Fibroblast of lung (primary cell): ENCODE measurements at regions not wholly inside any gene's neighbourhood (a gene's known extent, or its start where the extent isn't known, plus 50 kb on each side); places are given as distances from the start of the nearest gene placed in this dataset.

ENCODE experiments used
- DNase-seq, 2 donors: peaks; one replicate each; pipeline versions ENCODE4 v3.0.0 to v3.0.0-alpha.2; 2010; ENCODE audit warnings: low read depth in 2 of 2
- H2AFZ ChIP-seq: 2 replicates; pipeline ENCODE4 v1.5.1; 2012; ENCODE audit warnings: low read length, control low read depth, inconsistent platforms
- H3K27ac ChIP-seq: 2 replicates; pipeline ENCODE4 v1.5.1; 2011; ENCODE audit warnings: low read length, control low read depth; ENCODE audit not compliant: insufficient read depth
- H3K27me3 ChIP-seq: 2 replicates; pipeline ENCODE4 v1.5.1; 2011; ENCODE audit warnings: mild to moderate bottlenecking, low read length; ENCODE audit not compliant: control insufficient read depth, insufficient read depth
- H3K36me3 ChIP-seq: 2 replicates; pipeline ENCODE4 v1.5.1; 2011; ENCODE audit warnings: low read length; ENCODE audit not compliant: control insufficient read depth, insufficient read depth
- H3K4me1 ChIP-seq: 2 replicates; pipeline ENCODE4 v1.5.1; 2011; ENCODE audit warnings: low read length; ENCODE audit not compliant: control insufficient read depth, insufficient read depth; ENCODE audit errors: extremely low read depth
- H3K4me2 ChIP-seq: 2 replicates; pipeline ENCODE4 v1.5.1; 2011; ENCODE audit warnings: low read length, control low read depth; ENCODE audit not compliant: insufficient read depth; ENCODE audit errors: extremely low read depth
- H3K4me3 ChIP-seq, 4 experiments: fragments of 200-600 bp in 1 of 4; sonication (generic) in 1 of 4; replicated peaks in 1 of 4; 2 replicates each; pipeline ENCODE4 v1.5.1; 2011 to 2016; ENCODE audit warnings: low read length in 4 of 4, low read depth in 3 of 4, mild to moderate bottlenecking in 3 of 4, control low read depth in 2 of 4, inconsistent platforms in 1 of 4, mixed read lengths in 1 of 4; ENCODE audit not compliant: insufficient read depth in 1 of 4; ENCODE audit errors: control extremely low read depth in 1 of 4
- H3K79me2 ChIP-seq: 2 replicates; pipeline ENCODE4 v1.5.1; 2012; ENCODE audit warnings: mild to moderate bottlenecking, low read length, inconsistent platforms; ENCODE audit not compliant: control insufficient read depth, insufficient read depth
- H3K9ac ChIP-seq: 2 replicates; pipeline ENCODE4 v1.5.1; 2011; ENCODE audit warnings: mild to moderate bottlenecking, low read length, control low read depth; ENCODE audit not compliant: insufficient read depth
- H3K9me3 ChIP-seq: 2 replicates; pipeline ENCODE4 v1.5.1; 2012; ENCODE audit warnings: low read depth, low read length; ENCODE audit not compliant: control insufficient read depth, insufficient read depth
- H4K20me1 ChIP-seq: 2 replicates; pipeline ENCODE4 v1.5.1; 2011; ENCODE audit warnings: low read length; ENCODE audit not compliant: control insufficient read depth, insufficient read depth; ENCODE audit errors: extremely low read depth
- CTCF ChIP-seq, 2 donors: IDR thresholded peaks in 1 of 2; conservative IDR thresholded peaks in 1 of 2; 1 replicate in 1 of 2; 2 replicates in 1 of 2; pipeline ENCODE4 v1.5.1; 2011 to 2012; ENCODE audit warnings: low read length in 2 of 2, control low read depth in 1 of 2, inconsistent platforms in 1 of 2, low read depth in 1 of 2, mild to moderate bottlenecking in 1 of 2
- EZH2 ChIP-seq: IDR thresholded peaks from 2 replicates; pipeline ENCODE4 v1.5.1; 2012; ENCODE audit warnings: low read length, control low read depth, mild to moderate bottlenecking; ENCODE audit errors: missing control alignments

- H3K36me3 ChIP-seq: no peaks in the 10 kb centered on the region
These were observed 386.1 kb downstream of the SOCS6 start for GRCh38 chr18:70674896-70675295.

DNA sequence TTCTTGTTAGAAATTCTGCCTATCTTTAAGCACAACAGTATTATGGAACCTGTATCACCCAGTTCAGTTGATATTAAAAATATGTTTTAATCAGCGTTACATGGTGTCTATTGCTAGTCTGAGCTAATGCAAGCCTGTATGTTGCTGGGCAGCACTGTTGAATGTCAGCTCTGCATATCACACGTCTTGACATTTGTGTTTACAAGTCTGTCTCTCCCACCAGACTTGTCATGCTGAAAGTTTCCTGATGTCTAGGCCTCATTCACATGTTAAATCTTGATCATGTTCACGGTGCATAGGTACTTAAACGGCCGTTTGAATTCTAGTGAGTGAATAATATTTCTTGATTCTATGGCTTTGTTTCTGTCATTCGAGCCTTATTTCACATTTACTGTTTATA is 385.0 kb downstream of the SOCS6 start:
- TF ChIP-seq CTCF (conservative IDR thresholded peaks at IDR 0.05 in 1 of 2, IDR thresholded peaks at IDR 0.05 in 1 of 2; ENCODE audit: low read depth in 1 of 2, low read length in 2 of 2) (no peak), EZH2 (no peak)
- H4K20me1 ChIP-seq: no peaks in the 10 kb centered on the region
- no peak overlapping the region for H3K4me2 ChIP-seq
- no peaks in the 10 kb centered on the region for H3K27me3 ChIP-seq
- H3K79me2 ChIP-seq: no peaks in the 10 kb centered on the region
- H3K9me3 ChIP-seq: no peaks in the 10 kb centered on the region
- no peak overlapping the region for H3K9ac ChIP-seq
- H3K4me3 ChIP-seq: no peak overlapping the region
- H3K36me3 ChIP-seq: no peaks in the 10 kb centered on the region
- no peak for DNase-seq
- no peak overlapping the region for H3K27ac ChIP-seq
- H3K4me1 ChIP-seq: no peaks in the 10 kb centered on the region
- no peak overlapping the region for H2AFZ ChIP-seq

More at GRCh38 chr18:70674896-70675295, 386.1 kb downstream of the SOCS6 start:
- Histone ChIP-seq H3K9ac (no peak overlapping the region), H2AFZ (no peak overlapping the region), H3K27ac (no peak overlapping the region), H3K79me2 (no peaks in the 10 kb centered on the region), H3K27me3 (no peaks in the 10 kb centered on the region), H3K4me3 (no peak overlapping the region), H3K4me1 (no peaks in the 10 kb centered on the region), H4K20me1 (no peaks in the 10 kb centered on the region), H3K4me2 (no peak overlapping the region), H3K9me3 (no peaks in the 10 kb centered on the region)
- TF ChIP-seq EZH2 (no peak), CTCF (conservative IDR thresholded peaks at IDR 0.05 in 1 of 2, IDR thresholded peaks at IDR 0.05 in 1 of 2; ENCODE audit: low read depth in 1 of 2, low read length in 2 of 2) (no peak)
- no peak for DNase-seq

DNA sequence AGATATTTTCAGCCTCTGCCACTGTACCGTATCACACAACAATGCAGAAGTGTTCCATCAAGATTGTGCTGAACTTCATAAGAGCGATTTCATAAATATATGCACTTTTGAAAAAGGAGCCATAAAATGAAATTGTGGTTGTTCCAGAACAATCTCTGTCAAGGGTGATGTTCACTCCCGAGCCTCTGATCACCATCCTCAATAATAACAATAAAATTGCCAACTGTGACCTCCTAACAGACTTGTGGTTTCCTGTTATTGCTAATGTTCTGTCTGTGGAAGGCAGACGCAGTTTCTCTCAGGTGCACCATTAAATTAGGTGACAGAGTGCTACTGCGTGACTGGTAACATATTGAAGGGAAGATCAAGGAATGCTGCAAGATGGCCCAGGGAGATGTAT is 383.7 kb downstream of the SOCS6 start:
- Histone ChIP-seq H3K9me3 (no peaks in the 10 kb centered on the region), H3K27me3 (no peaks in the 10 kb centered on the region), H2AFZ (no peak overlapping the region), H3K36me3 (no peaks in the 10 kb centered on the region), H3K4me1 (no peaks in the 10 kb centered on the region), H3K9ac (no peak overlapping the region), H3K79me2 (no peaks in the 10 kb centered on the region), H3K27ac (no peak overlapping the region), H3K4me2 (no peak overlapping the region), H4K20me1 (no peaks in the 10 kb centered on the region), H3K4me3 (no peak overlapping the region)
- no peak for TF ChIP-seq EZH2
- no peak for DNase-seq
